Neural cell (in vitro differentiated cells): ENCODE measurements at regions not wholly inside any gene's neighbourhood (a gene's known extent, or its start where the extent isn't known, plus 50 kb on each side); places are given as distances from the start of the nearest gene placed in this dataset.

ENCODE experiments used
- H2AFZ ChIP-seq: fragments of 200-600, 300-800 bp; sonication (generic), shearing (Covaris generic); 2 replicates; pipeline ENCODE4 v1.6.0; 2014; ENCODE audit warnings: low read depth, mild to moderate bottlenecking, antibody characterized with exemption, low read length, moderate library complexity
- H3F3A ChIP-seq: fragments of 200-600 bp; shearing (Covaris generic); 2 replicates; pipeline ENCODE4 v1.6.1; 2016; ENCODE audit warnings: mild to moderate bottlenecking, moderate library complexity, mixed read lengths, antibody characterized with exemption, low read length; ENCODE audit not compliant: insufficient read depth, poor library complexity, severe bottlenecking
- H3K27ac ChIP-seq: fragments of 200-600, 300-800 bp; sonication (generic), shearing (Covaris generic); 2 replicates; pipeline ENCODE4 v1.5.1; 2014; ENCODE audit warnings: mild to moderate bottlenecking, low read length, moderate library complexity
- H3K27me3 ChIP-seq: fragments of 300-800, 200-600 bp; sonication (generic), shearing (Covaris generic); 2 replicates; pipeline ENCODE4 v1.6.0; 2014; ENCODE audit warnings: mild to moderate bottlenecking, low read depth, low read length, moderate library complexity; ENCODE audit not compliant: insufficient read depth
- H3K36me3 ChIP-seq: fragments of 300-800, 200-600 bp; sonication (generic), shearing (Covaris generic); 2 replicates; pipeline ENCODE4 v1.5.1; 2014; ENCODE audit warnings: mild to moderate bottlenecking, antibody characterized with exemption, low read length, moderate library complexity; ENCODE audit not compliant: insufficient read depth
- H3K4me2 ChIP-seq: fragments of 300-800, 200-600 bp; sonication (generic), shearing (Covaris generic); 2 replicates; pipeline ENCODE4 v1.6.0; 2014; ENCODE audit warnings: mild to moderate bottlenecking, low read length
- H3K4me3 ChIP-seq: fragments of 300-800, 200-600 bp; sonication (generic), shearing (Covaris generic); 2 replicates; pipeline ENCODE4 v1.5.1; 2014; ENCODE audit warnings: mild to moderate bottlenecking, low read length, moderate library complexity
- H3K79me2 ChIP-seq: fragments of 200-600 bp; shearing (Covaris generic); replicated peaks from 2 replicates; pipeline ENCODE4 v1.6.0; 2014; ENCODE audit warnings: mild to moderate bottlenecking, low read length, moderate library complexity; ENCODE audit not compliant: insufficient read depth
- H3K9ac ChIP-seq: fragments of 300-800, 200-600 bp; sonication (generic), shearing (Covaris generic); 2 replicates; pipeline ENCODE4 v1.6.1; 2016; ENCODE audit warnings: mild to moderate bottlenecking, low read length, mixed read lengths
- H3K9me2 ChIP-seq: fragments of 200-600 bp; shearing (Covaris generic); 2 replicates; pipeline ENCODE4 v1.6.1; 2016; ENCODE audit warnings: mild to moderate bottlenecking, low read length, mixed read lengths; ENCODE audit not compliant: insufficient read depth
- H3K9me3 ChIP-seq: fragments of 200-600, 300-800 bp; sonication (generic), shearing (Covaris generic); 2 replicates; pipeline ENCODE4 v1.6.1; 2016; ENCODE audit warnings: mild to moderate bottlenecking, mixed run types, low read length, moderate library complexity, mixed read lengths
- H4K20me1 ChIP-seq: fragments of 200-600 bp; shearing (Covaris generic); 2 replicates; pipeline ENCODE4 v1.6.1; 2016; ENCODE audit warnings: mild to moderate bottlenecking, mixed run types; ENCODE audit not compliant: insufficient read depth
- CTCF ChIP-seq: fragments of 450-650 bp; IDR thresholded peaks from 2 replicates; pipeline ENCODE4 v1.5.1; 2014; ENCODE audit warnings: antibody characterized with exemption, mild to moderate bottlenecking, moderate library complexity; ENCODE audit not compliant: poor library complexity, severe bottlenecking
- EP300 ChIP-seq: fragments of 450-650 bp; conservative IDR thresholded peaks from 2 replicates; pipeline ENCODE4 v1.6.1; 2014; ENCODE audit warnings: antibody characterized with exemption, mild to moderate bottlenecking, moderate library complexity; ENCODE audit not compliant: poor library complexity, severe bottlenecking
- EZH2 ChIP-seq: fragments of 200-600, 300-800 bp; shearing (Covaris generic), sonication (generic); IDR thresholded peaks from 2 replicates; pipeline ENCODE4 v1.6.1; 2014; ENCODE audit warnings: antibody characterized with exemption, low read length, borderline replicate concordance, mild to moderate bottlenecking; ENCODE audit not compliant: insufficient read depth, poor library complexity, severe bottlenecking
- POLR2AphosphoS5 ChIP-seq: IDR thresholded peaks from 2 replicates; pipeline ENCODE4 v1.6.1; 2012
- RAD21 ChIP-seq: fragments of 450-650 bp; conservative IDR thresholded peaks from 2 replicates; pipeline ENCODE4 v1.6.1; 2014; ENCODE audit warnings: antibody characterized with exemption, mild to moderate bottlenecking, moderate library complexity
- REST ChIP-seq: IDR thresholded peaks from 2 replicates; pipeline ENCODE4 v1.6.1; 2012; ENCODE audit warnings: borderline replicate concordance
- SMC3 ChIP-seq: fragments of 450-650 bp; conservative IDR thresholded peaks from 2 replicates; pipeline ENCODE4 v1.6.1; 2014; ENCODE audit warnings: antibody characterized with exemption, mild to moderate bottlenecking, moderate library complexity; ENCODE audit not compliant: poor library complexity
- TAF1 ChIP-seq: IDR thresholded peaks from 2 replicates; pipeline ENCODE4 v1.6.1; 2012; ENCODE audit warnings: low read depth

- no peak overlapping the region for H3K4me3 ChIP-seq
- no peaks in the 10 kb centered on the region for H3K27me3 ChIP-seq
- TF ChIP-seq REST (no peak), RAD21 (no peak), EP300 (no peak)
- no peaks in the 10 kb centered on the region for H3F3A ChIP-seq
- H3K27ac ChIP-seq: no peak overlapping the region
- H3K9ac ChIP-seq: no peak overlapping the region
- no peak overlapping the region for H3K4me2 ChIP-seq
- no peak overlapping the region for H2AFZ ChIP-seq
- no peaks in the 10 kb centered on the region for H3K9me2 ChIP-seq
- H4K20me1 ChIP-seq: no peaks in the 10 kb centered on the region
- H3K36me3 ChIP-seq: no peaks in the 10 kb centered on the region
- H3K79me2 ChIP-seq: no peaks in the 10 kb centered on the region
- H3K9me3 ChIP-seq: no peaks in the 10 kb centered on the region
Measured at GRCh38 chr20:7257692-7258466, 490.4 kb downstream of the BMP2 start.

GRCh38 chr20:7262803-7263202 is 495.3 kb downstream of the BMP2 start:
- Histone ChIP-seq H3K27me3 (no peaks in the 10 kb centered on the region), H4K20me1 (no peaks in the 10 kb centered on the region), H3K9me3 (no peaks in the 10 kb centered on the region), H3K27ac (no peak overlapping the region), H3K79me2 (no peaks in the 10 kb centered on the region), H3K9ac (no peak overlapping the region), H2AFZ (no peak overlapping the region), H3K4me3 (no peak overlapping the region), H3F3A (no peaks in the 10 kb centered on the region), H3K4me2 (no peak overlapping the region), H3K9me2 (no peaks in the 10 kb centered on the region), H3K36me3 (no peaks in the 10 kb centered on the region)
- no peak for TF ChIP-seq EP300
- TF ChIP-seq SMC3: no peak
- no peak for TF ChIP-seq CTCF
- TF ChIP-seq EZH2: no peak
- no peak for TF ChIP-seq REST
- no peak for TF ChIP-seq TAF1
- TF ChIP-seq RAD21: no peak
- TF ChIP-seq POLR2AphosphoS5: no peak
